Hepatocyte (in vitro differentiated cells): ENCODE measurements at regions not wholly inside any gene's neighbourhood (a gene's known extent, or its start where the extent isn't known, plus 50 kb on each side); places are given as distances from the start of the nearest gene placed in this dataset.

ENCODE experiments used
- CTCF ChIP-seq: fragments of 200-600 bp; sonication (generic); IDR thresholded peaks from 2 replicates; pipeline ENCODE4 v1.5.1; 2016; ENCODE audit warnings: antibody characterized with exemption, mild to moderate bottlenecking; ENCODE audit not compliant: poor library complexity
- EZH2 ChIP-seq: fragments of 200-600 bp; sonication (generic); IDR thresholded peaks from 2 replicates; pipeline ENCODE4 v1.6.1; 2016; ENCODE audit warnings: antibody characterized with exemption, mild to moderate bottlenecking, borderline replicate concordance
- EZH2phosphoT487 ChIP-seq: fragments of 200-600 bp; sonication (generic); IDR thresholded peaks from one replicate; pipeline ENCODE4 v1.6.1; 2018; ENCODE audit warnings: antibody characterized with exemption, mild to moderate bottlenecking, low read depth, moderate library complexity; ENCODE audit not compliant: unreplicated experiment, severe bottlenecking

- TF ChIP-seq CTCF (no peak), EZH2 (no peak), EZH2phosphoT487 (no peak)
These were observed 593.8 kb upstream of the DIPK2B start for GRCh38 chrX:45794323-45794994.
